ENCODE measurements at regions not wholly inside any gene's neighbourhood (a gene's known extent, or its start where the extent isn't known, plus 50 kb on each side); places are given as distances from the start of the nearest gene placed in this dataset.

DNA sequence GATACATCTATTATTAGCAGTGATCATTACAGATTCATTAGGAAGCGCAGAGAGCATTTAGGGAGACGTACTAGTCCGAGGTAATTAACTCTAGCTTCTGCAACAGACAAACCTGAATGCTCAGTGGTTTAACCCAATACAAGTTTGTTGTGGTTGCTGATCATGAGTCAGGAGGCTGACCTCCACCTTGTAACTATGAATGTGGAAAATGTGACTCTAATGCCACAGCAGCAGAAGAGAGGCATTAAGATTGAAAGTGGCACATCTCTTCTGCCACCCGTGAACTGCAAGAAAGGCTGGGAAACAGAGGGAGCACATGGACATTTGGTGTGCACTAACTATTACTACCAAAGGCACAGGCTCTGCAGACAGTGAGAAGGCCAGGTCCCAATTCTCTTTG is 71.2 kb upstream of the C3orf80 start:
- WGBS, 4 donors, result 90 to 93% (median 91%) methylated on average over 4 of the region's 4 CpGs
- DNase-seq, result no peak
- no peak for TF ChIP-seq POLR2A (IDR thresholded peaks at IDR 0.05)
- TF ChIP-seq, protein P1, sequence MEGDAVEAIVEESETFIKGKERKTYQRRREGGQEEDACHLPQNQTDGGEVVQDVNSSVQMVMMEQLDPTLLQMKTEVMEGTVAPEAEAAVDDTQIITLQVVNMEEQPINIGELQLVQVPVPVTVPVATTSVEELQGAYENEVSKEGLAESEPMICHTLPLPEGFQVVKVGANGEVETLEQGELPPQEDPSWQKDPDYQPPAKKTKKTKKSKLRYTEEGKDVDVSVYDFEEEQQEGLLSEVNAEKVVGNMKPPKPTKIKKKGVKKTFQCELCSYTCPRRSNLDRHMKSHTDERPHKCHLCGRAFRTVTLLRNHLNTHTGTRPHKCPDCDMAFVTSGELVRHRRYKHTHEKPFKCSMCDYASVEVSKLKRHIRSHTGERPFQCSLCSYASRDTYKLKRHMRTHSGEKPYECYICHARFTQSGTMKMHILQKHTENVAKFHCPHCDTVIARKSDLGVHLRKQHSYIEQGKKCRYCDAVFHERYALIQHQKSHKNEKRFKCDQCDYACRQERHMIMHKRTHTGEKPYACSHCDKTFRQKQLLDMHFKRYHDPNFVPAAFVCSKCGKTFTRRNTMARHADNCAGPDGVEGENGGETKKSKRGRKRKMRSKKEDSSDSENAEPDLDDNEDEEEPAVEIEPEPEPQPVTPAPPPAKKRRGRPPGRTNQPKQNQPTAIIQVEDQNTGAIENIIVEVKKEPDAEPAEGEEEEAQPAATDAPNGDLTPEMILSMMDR (IDR thresholded peaks at IDR 0.05), result no peak
- no peak for ATAC-seq
- intact Hi-C loops (cut with DNase I), result loop anchor here in 1 of 10 donors (10.0 kb wide), 1 partner anchor 119 kb away; no protein-coding TSS in a partner anchor
- no peaks in the 10 kb centered on the region for H3K27me3 ChIP-seq
- H3K4me3 ChIP-seq, result no peak overlapping the region
- H3K36me3 ChIP-seq, result no peaks in the 10 kb centered on the region
- peaks cover 0 to 6% (median 0%) of the 10 kb centered on the region in 12 donors for H3K4me1 ChIP-seq
- no peaks in the 10 kb centered on the region for H3K9me3 ChIP-seq
- no peak overlapping the region for H3K27ac ChIP-seq

- intact Hi-C loops (cut with DNase I), result loop anchor here in 1 of 10 donors (10.0 kb wide), 1 partner anchor 120 kb away; no protein-coding TSS in a partner anchor
- TF ChIP-seq, protein P1 (IDR thresholded peaks at IDR 0.05), result no peak
- TF ChIP-seq POLR2A (IDR thresholded peaks at IDR 0.05), result no peak
- Histone ChIP-seq H3K4me1 (peaks cover 0 to 6% (median 0%) of the 10 kb centered on the region in 12 donors), H3K36me3 (no peaks in the 10 kb centered on the region), H3K9me3 (no peaks in the 10 kb centered on the region), H3K4me3 (no peak overlapping the region), H3K27ac (no peak overlapping the region), H3K27me3 (no peaks in the 10 kb centered on the region)
- ATAC-seq, result no peak
- DNase-seq, result no peak
- WGBS, 4 donors, result 80 to 85% (median 82%) methylated on average over 2 of the region's 2 CpGs
These were observed 70.6 kb upstream of the C3orf80 start for GRCh38 chr3:160154596-160154995.

- Histone ChIP-seq H3K9me3 (no peaks in the 10 kb centered on the region), H3K4me3 (no peak overlapping the region), H3K4me1 (no peaks in the 10 kb centered on the region), H3K27ac (no peak overlapping the region), H3K36me3 (no peaks in the 10 kb centered on the region), H3K27me3 (peaks cover 0 to 4% (median 0%) of the 10 kb centered on the region in 9 donors)
- intact Hi-C loops (cut with DNase I), result loop anchor here in 1 of 10 donors (10.0 kb wide), 1 partner anchor 123 kb away; no protein-coding TSS in a partner anchor
- WGBS, 4 donors, result 95 to 100% (median 98%) methylated on average over 1 of the region's 1 CpG
- DNase-seq, result no peak
- no peak for ATAC-seq
- no peak for TF ChIP-seq POLR2A (IDR thresholded peaks at IDR 0.05)
- TF ChIP-seq, protein P1 (IDR thresholded peaks at IDR 0.05), result no peak
These were observed 67.9 kb upstream of the C3orf80 start for GRCh38 chr3:160157321-160157720.

- DNase-seq (no peak), ATAC-seq (no peak)
- H3K4me3 ChIP-seq, result no peak overlapping the region
- no peaks in the 10 kb centered on the region for H3K36me3 ChIP-seq
- WGBS, 4 donors, result 86 to 95% (median 92%) methylated on average over 2 of the region's 2 CpGs
- no peak overlapping the region for H3K27ac ChIP-seq
- intact Hi-C loops (cut with DNase I), result loop anchor here in 1 of 10 donors (10.0 kb wide), 1 partner anchor 125 kb away; no protein-coding TSS in a partner anchor
- peaks cover 0 to 4% (median 0%) of the 10 kb centered on the region in 9 donors for H3K27me3 ChIP-seq
- no peaks in the 10 kb centered on the region for H3K4me1 ChIP-seq
- TF ChIP-seq POLR2A (IDR thresholded peaks at IDR 0.05), result no peak
- TF ChIP-seq, protein P1 (IDR thresholded peaks at IDR 0.05), result no peak
- no peaks in the 10 kb centered on the region for H3K9me3 ChIP-seq
These were observed 65.9 kb upstream of the C3orf80 start for GRCh38 chr3:160159341-160159740.
